ENCODE measurements at regions not wholly inside any gene's neighbourhood (a gene's known extent, or its start where the extent isn't known, plus 50 kb on each side); places are given as distances from the start of the nearest gene placed in this dataset.

- Mint-ChIP-seq H3K4me3 (ENCODE audit: low read depth) (no peak overlapping the region), H3K9me3 (ENCODE audit: low read depth) (no peaks in the 10 kb centered on the region), H3K27me3 (no peaks in the 10 kb centered on the region), H3K27ac (no peak overlapping the region), H3K4me1 (ENCODE audit: low read depth) (peaks cover 5% of the 10 kb centered on the region), H3K36me3 (ENCODE audit: insufficient read depth) (no peaks in the 10 kb centered on the region)
- no peak for DNase-seq (ENCODE audit: low spot score, unreplicated experiment)
- no peak for TF ChIP-seq CTCF (IDR thresholded peaks at IDR 0.05; ENCODE audit: unreplicated experiment)
These were observed 99.0 kb upstream of the EGR2 start for GRCh38 chr10:62915158-62915557.

- no peak for TF ChIP-seq CTCF (IDR thresholded peaks at IDR 0.05; ENCODE audit: unreplicated experiment)
- no peaks in the 10 kb centered on the region for H3K27me3 Mint-ChIP-seq
- H3K4me1 Mint-ChIP-seq (ENCODE audit: low read depth) = peaks cover 5% of the 10 kb centered on the region
- no peak for DNase-seq (ENCODE audit: low spot score, unreplicated experiment)
- no peaks in the 10 kb centered on the region for H3K36me3 Mint-ChIP-seq (ENCODE audit: insufficient read depth)
- no peaks in the 10 kb centered on the region for H3K9me3 Mint-ChIP-seq (ENCODE audit: low read depth)
- H3K4me3 Mint-ChIP-seq (ENCODE audit: low read depth) = no peak overlapping the region
- peak overlapping the region; percentile 82 for H3K27ac Mint-ChIP-seq
These were observed 95.9 kb upstream of the EGR2 start for GRCh38 chr10:62912086-62912485.

- H3K27ac Mint-ChIP-seq = peak overlapping the region; percentile 82
- peak overlapping the region; percentile 3 for H3K4me3 Mint-ChIP-seq (ENCODE audit: low read depth)
- no peaks in the 10 kb centered on the region for H3K27me3 Mint-ChIP-seq
- no peaks in the 10 kb centered on the region for H3K9me3 Mint-ChIP-seq (ENCODE audit: low read depth)
- DNase-seq (ENCODE audit: low spot score, unreplicated experiment) = no peak
- TF ChIP-seq CTCF (IDR thresholded peaks at IDR 0.05; ENCODE audit: unreplicated experiment) = no peak
- peaks cover 5% of the 10 kb centered on the region for H3K4me1 Mint-ChIP-seq (ENCODE audit: low read depth)
- no peaks in the 10 kb centered on the region for H3K36me3 Mint-ChIP-seq (ENCODE audit: insufficient read depth)
These were observed 95.2 kb upstream of the EGR2 start for GRCh38 chr10:62911210-62911963.

GRCh38 chr10:62907470-62908212 lies 91.5 kb upstream of the EGR2 start:
- Mint-ChIP-seq H3K27me3 (peaks cover 7% of the 10 kb centered on the region), H3K4me1 (ENCODE audit: low read depth) (peaks cover 11% of the 10 kb centered on the region), H3K4me3 (ENCODE audit: low read depth) (no peak overlapping the region), H3K9me3 (ENCODE audit: low read depth) (peaks cover 5% of the 10 kb centered on the region), H3K36me3 (ENCODE audit: insufficient read depth) (no peaks in the 10 kb centered on the region), H3K27ac (no peak overlapping the region)
- no peak for DNase-seq (ENCODE audit: low spot score, unreplicated experiment)
- TF ChIP-seq CTCF (IDR thresholded peaks at IDR 0.05; ENCODE audit: unreplicated experiment) = no peak

- Mint-ChIP-seq H3K9me3 (ENCODE audit: low read depth) (peaks cover 5% of the 10 kb centered on the region), H3K4me3 (ENCODE audit: low read depth) (no peak overlapping the region), H3K4me1 (ENCODE audit: low read depth) (peaks cover 6% of the 10 kb centered on the region), H3K36me3 (ENCODE audit: insufficient read depth) (no peaks in the 10 kb centered on the region), H3K27me3 (peaks cover 7% of the 10 kb centered on the region), H3K27ac (no peak overlapping the region)
- no peak for DNase-seq (ENCODE audit: low spot score, unreplicated experiment)
- no peak for TF ChIP-seq CTCF (IDR thresholded peaks at IDR 0.05; ENCODE audit: unreplicated experiment)
These were observed 88.2 kb upstream of the EGR2 start for GRCh38 chr10:62904281-62904875.

All from progenitor cell of endocrine pancreas (in vitro differentiated cells).